Activated T-helper 17 cell treated with anti-CD3 and anti-CD28 coated beads, Interleukin-2, amount 50 U/mL, for 72 hours (primary cell): ENCODE measurements at regions not wholly inside any gene's neighbourhood (a gene's known extent, or its start where the extent isn't known, plus 50 kb on each side); places are given as distances from the start of the nearest gene placed in this dataset.
"Not testable (repeated sequence)": the region's sequence is repeated elsewhere in the genome, so short reads cannot be mapped to it uniquely, and the experiment has no call there.

ENCODE experiments used
- ATAC-seq: fragments of 150-1000 bp; cut with Tn5 transposase; replicated peaks from 2 replicates; pipeline ENCODE4 v1.10.0; 2021; ENCODE audit warnings: mild to moderate bottlenecking, moderate library complexity
- H3K27ac Mint-ChIP-seq: one replicate; pipeline ENCODE4 v1.8.0; 2022; ENCODE audit warnings: mixed read lengths
- H3K27me3 Mint-ChIP-seq: one replicate; pipeline ENCODE4 v1.8.0; 2022; ENCODE audit warnings: mixed read lengths
- H3K36me3 Mint-ChIP-seq: one replicate; pipeline ENCODE4 v1.8.0; 2022; ENCODE audit warnings: low read depth, mild to moderate bottlenecking, mixed read lengths
- H3K4me1 Mint-ChIP-seq: one replicate; pipeline ENCODE4 v1.8.0; 2022; ENCODE audit warnings: mixed read lengths
- H3K4me3 Mint-ChIP-seq: one replicate; pipeline ENCODE4 v1.8.0; 2022; ENCODE audit warnings: mild to moderate bottlenecking, mixed read lengths
- H3K9me3 Mint-ChIP-seq: one replicate; pipeline ENCODE4 v1.8.0; 2022; ENCODE audit warnings: mixed read lengths

GRCh38 chr3:69609566-69609965, 129.7 kb upstream of the MITF start:
- ATAC-seq, result not testable (repeated sequence)
- peaks cover 11% of the 10 kb centered on the region for H3K9me3 Mint-ChIP-seq

GRCh38 chr3:69607466-69608305, 131.6 kb upstream of the MITF start:
- H3K4me3 Mint-ChIP-seq, result no peak overlapping the region
- no peak for ATAC-seq
- H3K4me1 Mint-ChIP-seq, result no peaks in the 10 kb centered on the region
- no peak overlapping the region for H3K27ac Mint-ChIP-seq
- no peaks in the 10 kb centered on the region for H3K36me3 Mint-ChIP-seq
- no peaks in the 10 kb centered on the region for H3K27me3 Mint-ChIP-seq
- H3K9me3 Mint-ChIP-seq, result peaks cover 11% of the 10 kb centered on the region

More at GRCh38 chr3:69609566-69609965, 129.7 kb upstream of the MITF start:
- not testable (repeated sequence) for H3K4me3 Mint-ChIP-seq, H3K4me1 Mint-ChIP-seq, H3K36me3 Mint-ChIP-seq, H3K27ac Mint-ChIP-seq, H3K27me3 Mint-ChIP-seq

DNA sequence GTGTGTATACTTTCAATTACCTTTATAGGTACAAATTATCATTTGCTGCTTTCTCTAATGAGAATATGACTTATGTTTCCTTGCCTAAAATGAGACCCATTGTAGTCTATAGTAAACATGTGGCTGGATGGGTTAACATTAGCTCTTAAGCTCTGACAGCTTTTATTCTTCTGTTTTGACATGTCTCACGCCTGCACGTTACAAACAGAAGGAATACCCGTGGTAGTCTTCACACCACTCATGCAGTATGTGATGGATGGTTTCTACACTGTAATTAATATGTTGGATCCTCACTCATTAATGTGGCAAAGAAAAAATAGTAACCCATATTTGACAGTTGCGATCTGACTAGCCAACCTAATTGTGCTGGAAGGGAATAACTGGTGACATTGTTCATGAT, 133.4 kb upstream of the MITF start:
- no peaks in the 10 kb centered on the region for H3K4me1 Mint-ChIP-seq
- no peaks in the 10 kb centered on the region for H3K36me3 Mint-ChIP-seq
- no peak overlapping the region for H3K4me3 Mint-ChIP-seq
- no peak for ATAC-seq
- no peak overlapping the region for H3K27ac Mint-ChIP-seq
- peaks cover 9% of the 10 kb centered on the region for H3K9me3 Mint-ChIP-seq
- no peaks in the 10 kb centered on the region for H3K27me3 Mint-ChIP-seq

GRCh38 chr3:69604735-69605450, 134.4 kb upstream of the MITF start:
- no peak for ATAC-seq
- H3K27ac Mint-ChIP-seq, result no peak overlapping the region
- H3K36me3 Mint-ChIP-seq, result no peaks in the 10 kb centered on the region
- no peak overlapping the region for H3K4me3 Mint-ChIP-seq
- peaks cover 8% of the 10 kb centered on the region for H3K9me3 Mint-ChIP-seq
- H3K4me1 Mint-ChIP-seq, result no peaks in the 10 kb centered on the region
- no peaks in the 10 kb centered on the region for H3K27me3 Mint-ChIP-seq

- Mint-ChIP-seq H3K4me3 (no peak overlapping the region), H3K27ac (no peak overlapping the region), H3K27me3 (no peaks in the 10 kb centered on the region), H3K9me3 (no peaks in the 10 kb centered on the region), H3K36me3 (no peaks in the 10 kb centered on the region), H3K4me1 (no peaks in the 10 kb centered on the region)
- no peak for ATAC-seq
These were observed 137.2 kb upstream of the MITF start for GRCh38 chr3:69602112-69602511.

- Mint-ChIP-seq H3K4me3 (no peak overlapping the region), H3K27me3 (no peaks in the 10 kb centered on the region), H3K4me1 (no peaks in the 10 kb centered on the region), H3K27ac (no peak overlapping the region), H3K9me3 (peaks cover 3% of the 10 kb centered on the region), H3K36me3 (no peaks in the 10 kb centered on the region)
- no peak for ATAC-seq
These were observed 145.0 kb upstream of the MITF start for GRCh38 chr3:69594286-69594685.

DNA sequence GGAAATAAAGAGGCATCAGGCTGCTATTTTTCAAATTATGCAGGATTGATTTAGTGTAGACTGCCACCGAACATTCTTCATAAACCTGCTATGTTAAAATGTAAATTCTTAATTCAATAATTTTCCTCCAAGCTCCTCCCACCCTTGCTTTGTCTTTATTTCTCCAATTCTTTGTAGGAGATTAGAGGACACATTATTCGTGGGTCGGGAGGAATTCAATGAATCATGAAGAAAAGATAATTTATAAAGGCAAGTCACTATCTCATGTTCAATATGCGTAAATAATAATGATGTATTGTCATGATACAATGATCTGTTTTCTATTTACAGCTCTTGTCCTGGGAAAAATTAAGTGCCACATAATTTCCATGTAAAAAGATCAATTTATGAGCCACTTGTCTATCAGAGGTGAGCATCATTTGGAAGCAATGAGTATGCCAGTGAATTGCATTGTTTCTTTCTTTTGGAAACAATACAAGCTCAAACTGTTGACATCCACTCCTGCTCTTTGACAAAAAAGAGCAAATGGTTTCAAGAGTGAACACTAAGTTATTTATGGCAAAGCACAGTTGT, 148.0 kb upstream of the MITF start:
- Mint-ChIP-seq H3K9me3 (peaks cover 11% of the 10 kb centered on the region), H3K27ac (no peak overlapping the region)
- ATAC-seq, result no peak

DNA sequence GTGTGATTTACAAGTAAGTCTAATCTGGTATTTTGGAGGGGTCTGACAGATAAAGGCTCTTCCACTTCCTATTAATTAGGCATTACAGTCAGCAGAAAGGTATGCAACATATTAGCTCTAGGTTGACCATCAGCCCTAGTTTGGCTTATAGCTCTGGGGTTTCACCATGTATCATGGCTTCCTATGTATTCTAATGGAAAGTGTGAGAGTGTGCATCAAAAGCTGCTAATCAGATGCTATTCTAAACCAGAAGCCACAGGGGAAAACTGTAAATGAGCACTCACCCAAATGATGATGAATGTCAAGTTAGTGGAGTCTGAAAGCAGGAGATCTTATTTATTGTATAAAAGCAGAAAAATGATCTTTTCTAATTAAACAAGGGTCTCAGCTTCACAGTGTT, 149.2 kb upstream of the MITF start:
- no peaks in the 10 kb centered on the region for H3K27me3 Mint-ChIP-seq
- ATAC-seq, result no peak

More for the DNA sequence above, 148.0 kb upstream of the MITF start:
- no peaks in the 10 kb centered on the region for H3K36me3 Mint-ChIP-seq
- no peaks in the 10 kb centered on the region for H3K27me3 Mint-ChIP-seq
- H3K4me1 Mint-ChIP-seq, result no peaks in the 10 kb centered on the region
- no peak overlapping the region for H3K4me3 Mint-ChIP-seq

GRCh38 chr3:69588170-69588569, 151.1 kb upstream of the MITF start:
- Mint-ChIP-seq H3K4me3 (no peak overlapping the region), H3K4me1 (no peaks in the 10 kb centered on the region), H3K36me3 (no peaks in the 10 kb centered on the region), H3K27ac (no peak overlapping the region), H3K27me3 (no peaks in the 10 kb centered on the region), H3K9me3 (peaks cover 21% of the 10 kb centered on the region)
- ATAC-seq, result no peak

More for the DNA sequence above, 149.2 kb upstream of the MITF start:
- no peaks in the 10 kb centered on the region for H3K36me3 Mint-ChIP-seq
- H3K9me3 Mint-ChIP-seq, result peaks cover 15% of the 10 kb centered on the region
- no peaks in the 10 kb centered on the region for H3K4me1 Mint-ChIP-seq
- H3K27ac Mint-ChIP-seq, result no peak overlapping the region
- H3K4me3 Mint-ChIP-seq, result no peak overlapping the region

- H3K9me3 Mint-ChIP-seq, result peaks cover 18% of the 10 kb centered on the region
- H3K27ac Mint-ChIP-seq, result no peak overlapping the region
- no peaks in the 10 kb centered on the region for H3K27me3 Mint-ChIP-seq
- H3K36me3 Mint-ChIP-seq, result no peaks in the 10 kb centered on the region
- no peaks in the 10 kb centered on the region for H3K4me1 Mint-ChIP-seq
- H3K4me3 Mint-ChIP-seq, result no peak overlapping the region
- ATAC-seq, result no peak
These were observed 153.8 kb upstream of the MITF start for GRCh38 chr3:69585472-69585871.

GRCh38 chr3:69582044-69582443, 157.2 kb upstream of the MITF start:
- no peaks in the 10 kb centered on the region for H3K36me3 Mint-ChIP-seq
- no peaks in the 10 kb centered on the region for H3K27me3 Mint-ChIP-seq
- no peak overlapping the region for H3K4me3 Mint-ChIP-seq
- no peak for ATAC-seq
- no peak overlapping the region for H3K27ac Mint-ChIP-seq
- no peaks in the 10 kb centered on the region for H3K4me1 Mint-ChIP-seq
- H3K9me3 Mint-ChIP-seq, result peaks cover 12% of the 10 kb centered on the region

GRCh38 chr3:69579306-69580041, 159.8 kb upstream of the MITF start:
- Mint-ChIP-seq H3K27ac (no peak overlapping the region), H3K4me1 (no peaks in the 10 kb centered on the region), H3K36me3 (no peaks in the 10 kb centered on the region), H3K4me3 (no peak overlapping the region), H3K27me3 (no peaks in the 10 kb centered on the region), H3K9me3 (no peaks in the 10 kb centered on the region)
- ATAC-seq, result no peak

DNA sequence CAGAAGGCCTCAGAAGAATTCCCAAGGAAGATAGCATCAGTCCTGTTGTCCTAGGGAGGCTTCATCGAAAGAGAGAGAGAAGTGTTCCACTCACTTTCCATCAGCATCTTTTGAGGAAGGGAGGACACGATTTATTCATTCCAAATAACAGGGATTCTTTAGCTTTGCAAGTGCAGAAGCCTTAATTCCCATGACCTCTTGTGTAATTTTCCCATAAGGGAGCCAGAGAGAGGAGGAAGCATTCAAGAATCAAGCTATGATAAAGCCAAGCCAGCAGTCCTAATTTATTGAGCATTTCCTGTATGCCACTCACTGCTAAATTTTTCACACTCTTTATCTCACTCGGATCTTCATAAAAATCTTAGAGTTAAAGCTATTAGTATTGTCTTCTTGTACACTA, 169.7 kb upstream of the MITF start:
- H3K27ac Mint-ChIP-seq, result no peak overlapping the region
- peaks cover 5% of the 10 kb centered on the region for H3K27me3 Mint-ChIP-seq
- no peaks in the 10 kb centered on the region for H3K4me1 Mint-ChIP-seq
- no peaks in the 10 kb centered on the region for H3K36me3 Mint-ChIP-seq
- peaks cover 5% of the 10 kb centered on the region for H3K9me3 Mint-ChIP-seq
- no peak for ATAC-seq
- H3K4me3 Mint-ChIP-seq, result no peak overlapping the region

GRCh38 chr3:69568951-69569350, 170.3 kb upstream of the MITF start:
- no peaks in the 10 kb centered on the region for H3K36me3 Mint-ChIP-seq
- peaks cover 5% of the 10 kb centered on the region for H3K27me3 Mint-ChIP-seq
- H3K9me3 Mint-ChIP-seq, result peaks cover 5% of the 10 kb centered on the region
- H3K4me3 Mint-ChIP-seq, result no peak overlapping the region
- ATAC-seq, result no peak
- no peak overlapping the region for H3K27ac Mint-ChIP-seq
- H3K4me1 Mint-ChIP-seq, result no peaks in the 10 kb centered on the region
